ENCODE measurements at regions not wholly inside any gene's neighbourhood (a gene's known extent, or its start where the extent isn't known, plus 50 kb on each side); places are given as distances from the start of the nearest gene placed in this dataset.

DNA sequence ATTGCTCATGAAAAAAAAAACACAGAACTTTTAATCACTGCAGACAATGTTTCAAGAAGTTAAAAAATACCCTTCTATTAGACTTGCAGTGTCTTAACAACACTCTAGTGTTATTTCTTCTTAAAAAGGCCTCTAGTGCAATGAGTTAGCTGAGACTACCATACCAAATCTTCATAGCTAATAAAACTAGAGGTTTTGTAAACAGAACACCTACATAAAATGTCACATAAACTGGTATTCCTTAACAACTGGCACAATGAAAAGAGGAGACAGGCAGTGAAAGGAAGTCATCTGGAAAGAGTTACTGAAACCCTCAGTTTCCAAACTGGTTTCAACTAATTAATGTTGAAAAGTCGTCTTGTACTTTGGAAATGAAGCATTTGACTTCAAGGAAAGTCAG lies 394.2 kb upstream of the PMFBP1 start:
- H3K4me2 ChIP-seq (ENCODE audit: extremely low read depth, insufficient read depth, low read length): no peak overlapping the region
- no peaks in the 10 kb centered on the region for H3K79me2 ChIP-seq (ENCODE audit: control insufficient read depth, insufficient read depth, low read length)
- no peaks in the 10 kb centered on the region for H4K20me1 ChIP-seq (ENCODE audit: control insufficient read depth, extremely low read depth, insufficient read depth, low read length)

DNA sequence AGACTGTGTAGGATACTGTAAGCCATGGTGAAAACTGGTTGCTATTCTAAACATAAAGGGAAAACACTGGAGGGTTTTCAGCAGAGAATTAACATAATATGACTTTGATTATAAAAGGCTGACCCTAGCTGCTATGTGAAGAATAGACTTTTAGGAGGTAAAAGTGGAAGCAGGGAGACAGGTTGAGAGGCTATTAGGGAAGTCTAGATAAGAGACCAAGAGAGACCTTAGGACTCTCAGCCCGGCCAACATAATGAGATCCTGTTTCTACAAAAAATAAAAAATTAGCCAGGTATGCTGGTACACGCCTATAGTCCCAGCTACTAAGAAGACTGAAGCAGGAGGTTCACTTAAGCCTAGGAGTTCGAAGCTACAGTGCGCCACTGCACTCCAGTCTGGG lies 393.2 kb upstream of the PMFBP1 start:
- DNase-seq (ENCODE audit: low read depth in 2 of 2): no peak

More for the DNA sequence above, 394.2 kb upstream of the PMFBP1 start:
- H3K9me3 ChIP-seq (ENCODE audit: control insufficient read depth, insufficient read depth, low read depth, low read length): no peaks in the 10 kb centered on the region
- H3K27ac ChIP-seq (ENCODE audit: insufficient read depth, low read length): no peak overlapping the region
- no peaks in the 10 kb centered on the region for H3K36me3 ChIP-seq (ENCODE audit: control insufficient read depth, insufficient read depth, low read length)
- no peak for TF ChIP-seq EZH2 (IDR thresholded peaks at IDR 0.05; ENCODE audit: low read length, missing control alignments)
- TF ChIP-seq, protein P1, sequence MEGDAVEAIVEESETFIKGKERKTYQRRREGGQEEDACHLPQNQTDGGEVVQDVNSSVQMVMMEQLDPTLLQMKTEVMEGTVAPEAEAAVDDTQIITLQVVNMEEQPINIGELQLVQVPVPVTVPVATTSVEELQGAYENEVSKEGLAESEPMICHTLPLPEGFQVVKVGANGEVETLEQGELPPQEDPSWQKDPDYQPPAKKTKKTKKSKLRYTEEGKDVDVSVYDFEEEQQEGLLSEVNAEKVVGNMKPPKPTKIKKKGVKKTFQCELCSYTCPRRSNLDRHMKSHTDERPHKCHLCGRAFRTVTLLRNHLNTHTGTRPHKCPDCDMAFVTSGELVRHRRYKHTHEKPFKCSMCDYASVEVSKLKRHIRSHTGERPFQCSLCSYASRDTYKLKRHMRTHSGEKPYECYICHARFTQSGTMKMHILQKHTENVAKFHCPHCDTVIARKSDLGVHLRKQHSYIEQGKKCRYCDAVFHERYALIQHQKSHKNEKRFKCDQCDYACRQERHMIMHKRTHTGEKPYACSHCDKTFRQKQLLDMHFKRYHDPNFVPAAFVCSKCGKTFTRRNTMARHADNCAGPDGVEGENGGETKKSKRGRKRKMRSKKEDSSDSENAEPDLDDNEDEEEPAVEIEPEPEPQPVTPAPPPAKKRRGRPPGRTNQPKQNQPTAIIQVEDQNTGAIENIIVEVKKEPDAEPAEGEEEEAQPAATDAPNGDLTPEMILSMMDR (conservative IDR thresholded peaks at IDR 0.05 in 1 of 2, IDR thresholded peaks at IDR 0.05 in 1 of 2; ENCODE audit: low read depth in 1 of 2, low read length in 2 of 2): no peak
- H2AFZ ChIP-seq (ENCODE audit: low read length): no peak overlapping the region
- no peak overlapping the region for H3K4me3 ChIP-seq (replicated peaks in 1 of 4; ENCODE audit: control extremely low read depth in 1 of 4, insufficient read depth in 1 of 4, low read depth in 3 of 4, low read length in 4 of 4)
- DNase-seq (ENCODE audit: low read depth in 2 of 2): no peak
- no peaks in the 10 kb centered on the region for H3K4me1 ChIP-seq (ENCODE audit: control insufficient read depth, extremely low read depth, insufficient read depth, low read length)
- no peaks in the 10 kb centered on the region for H3K27me3 ChIP-seq (ENCODE audit: control insufficient read depth, insufficient read depth, low read length)
- H3K9ac ChIP-seq (ENCODE audit: insufficient read depth, low read length): no peak overlapping the region

DNA sequence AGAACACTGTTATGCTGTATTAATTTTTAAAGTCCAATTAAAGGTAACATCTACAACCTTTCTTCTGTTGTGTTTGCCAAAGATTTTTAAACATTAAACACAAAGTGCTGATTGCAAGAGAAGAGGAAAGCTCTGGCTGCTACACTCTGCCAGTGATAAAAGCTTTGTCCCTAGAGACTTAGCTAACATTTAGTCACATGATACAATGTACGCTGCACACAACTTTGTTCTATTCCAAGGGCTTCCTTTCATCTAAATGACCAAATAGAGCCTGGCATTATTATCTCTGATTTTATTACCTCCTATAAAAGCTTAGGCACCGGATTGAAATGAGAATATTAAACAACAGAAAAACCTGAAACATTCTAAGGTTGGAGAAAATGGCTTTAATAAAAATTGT lies 388.7 kb upstream of the PMFBP1 start:
- peak in 1 of 2 donors; percentile 5 for DNase-seq (ENCODE audit: low read depth in 2 of 2)
- Histone ChIP-seq H2AFZ (ENCODE audit: low read length) (no peak overlapping the region), H4K20me1 (ENCODE audit: control insufficient read depth, extremely low read depth, insufficient read depth, low read length) (no peaks in the 10 kb centered on the region), H3K4me3 (replicated peaks in 1 of 4; ENCODE audit: control extremely low read depth in 1 of 4, insufficient read depth in 1 of 4, low read depth in 3 of 4, low read length in 4 of 4) (no peak overlapping the region), H3K27ac (ENCODE audit: insufficient read depth, low read length) (no peak overlapping the region), H3K9ac (ENCODE audit: insufficient read depth, low read length) (no peak overlapping the region), H3K79me2 (ENCODE audit: control insufficient read depth, insufficient read depth, low read length) (no peaks in the 10 kb centered on the region), H3K9me3 (ENCODE audit: control insufficient read depth, insufficient read depth, low read depth, low read length) (no peaks in the 10 kb centered on the region), H3K4me1 (ENCODE audit: control insufficient read depth, extremely low read depth, insufficient read depth, low read length) (no peaks in the 10 kb centered on the region), H3K27me3 (ENCODE audit: control insufficient read depth, insufficient read depth, low read length) (no peaks in the 10 kb centered on the region), H3K4me2 (ENCODE audit: extremely low read depth, insufficient read depth, low read length) (no peak overlapping the region), H3K36me3 (ENCODE audit: control insufficient read depth, insufficient read depth, low read length) (no peaks in the 10 kb centered on the region)
- TF ChIP-seq, protein P1 (conservative IDR thresholded peaks at IDR 0.05 in 1 of 2, IDR thresholded peaks at IDR 0.05 in 1 of 2; ENCODE audit: low read depth in 1 of 2, low read length in 2 of 2): no peak
- no peak for TF ChIP-seq EZH2 (IDR thresholded peaks at IDR 0.05; ENCODE audit: low read length, missing control alignments)

More for the DNA sequence above, 393.2 kb upstream of the PMFBP1 start:
- Histone ChIP-seq H3K27me3 (ENCODE audit: control insufficient read depth, insufficient read depth, low read length) (no peaks in the 10 kb centered on the region), H4K20me1 (ENCODE audit: control insufficient read depth, extremely low read depth, insufficient read depth, low read length) (no peaks in the 10 kb centered on the region), H3K9ac (ENCODE audit: insufficient read depth, low read length) (no peak overlapping the region), H3K27ac (ENCODE audit: insufficient read depth, low read length) (no peak overlapping the region), H3K79me2 (ENCODE audit: control insufficient read depth, insufficient read depth, low read length) (no peaks in the 10 kb centered on the region), H3K4me3 (replicated peaks in 1 of 4; ENCODE audit: control extremely low read depth in 1 of 4, insufficient read depth in 1 of 4, low read depth in 3 of 4, low read length in 4 of 4) (no peak overlapping the region), H3K36me3 (ENCODE audit: control insufficient read depth, insufficient read depth, low read length) (no peaks in the 10 kb centered on the region), H3K4me1 (ENCODE audit: control insufficient read depth, extremely low read depth, insufficient read depth, low read length) (no peaks in the 10 kb centered on the region), H2AFZ (ENCODE audit: low read length) (no peak overlapping the region), H3K4me2 (ENCODE audit: extremely low read depth, insufficient read depth, low read length) (no peak overlapping the region), H3K9me3 (ENCODE audit: control insufficient read depth, insufficient read depth, low read depth, low read length) (no peaks in the 10 kb centered on the region)
- TF ChIP-seq, protein P1 (conservative IDR thresholded peaks at IDR 0.05 in 1 of 2, IDR thresholded peaks at IDR 0.05 in 1 of 2; ENCODE audit: low read depth in 1 of 2, low read length in 2 of 2): no peak
- TF ChIP-seq EZH2 (IDR thresholded peaks at IDR 0.05; ENCODE audit: low read length, missing control alignments): no peak

Data from fibroblast of lung (primary cell).